Upper lobe of right lung (tissue), 1 donor: ENCODE measurements at regions not wholly inside any gene's neighbourhood (a gene's known extent, or its start where the extent isn't known, plus 50 kb on each side); places are given as distances from the start of the nearest gene placed in this dataset.

Experiments used
- ATAC-seq: fragments of 200-7000 bp; cut with Tn5 transposase; one replicate; pipeline ENCODE4 v1.9.1; 2020; ENCODE audit warnings: mild to moderate bottlenecking, moderate library complexity
- DNase-seq: peaks from one replicate; pipeline ENCODE4 v3.0.0-alpha.2; 2020
- H3K27ac ChIP-seq: fragments of 200-600 bp; one replicate; pipeline ENCODE4 v1.8.0; 2022
- H3K27me3 ChIP-seq: fragments of 200-600 bp; one replicate; pipeline ENCODE4 v1.8.0; 2022; ENCODE audit warnings: mild to moderate bottlenecking
- H3K36me3 ChIP-seq: fragments of 200-600 bp; one replicate; pipeline ENCODE4 v1.8.0; 2022
- H3K4me1 ChIP-seq: fragments of 200-600 bp; one replicate; pipeline ENCODE4 v1.8.0; 2022
- H3K4me3 ChIP-seq: fragments of 200-600 bp; one replicate; pipeline ENCODE4 v1.8.0; 2022; ENCODE audit warnings: mild to moderate bottlenecking
- H3K9me3 ChIP-seq: fragments of 200-600 bp; one replicate; pipeline ENCODE4 v1.8.0; 2022
- CTCF ChIP-seq: fragments of 200-600 bp; IDR thresholded peaks from one replicate; pipeline ENCODE4 v1.8.0; 2022; ENCODE audit warnings: antibody characterized with exemption
- intact Hi-C: fragments of 100-400 bp; cut with DNase I; formaldehyde crosslinking; loops from one replicate; pipeline ENCODE4 v1.11.0; 2022
- donor health status: DM: no; HTN: yes; CAD: no; lungs with severe emphysema.

DNA sequence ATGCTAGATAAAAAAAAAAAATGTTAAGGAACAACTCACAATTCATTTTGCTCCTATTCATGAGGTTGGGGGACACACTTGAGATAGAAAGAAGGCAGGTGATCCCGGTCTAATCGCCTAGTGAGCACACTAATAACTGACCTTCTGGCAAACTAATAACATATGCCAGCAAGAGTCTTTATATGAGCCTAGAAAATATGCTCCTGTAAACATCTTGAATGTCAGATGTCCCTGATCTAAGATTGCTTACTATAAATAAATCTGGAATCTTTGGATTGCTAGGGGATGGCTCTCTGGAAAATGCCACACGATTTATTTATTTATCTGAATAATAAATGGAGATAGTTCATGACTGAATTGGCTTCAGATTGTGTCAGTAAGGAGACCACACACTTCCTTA lies 821.9 kb downstream of the GRIK2 start:
- TF ChIP-seq CTCF = no peak
- Histone ChIP-seq H3K9me3 (no peaks in the 10 kb centered on the region), H3K36me3 (no peaks in the 10 kb centered on the region), H3K4me1 (no peaks in the 10 kb centered on the region), H3K4me3 (no peak overlapping the region), H3K27me3 (no peaks in the 10 kb centered on the region), H3K27ac (no peak overlapping the region)
- intact Hi-C loops = no loop called here
- DNase-seq (no peak), ATAC-seq (no peak)

DNA sequence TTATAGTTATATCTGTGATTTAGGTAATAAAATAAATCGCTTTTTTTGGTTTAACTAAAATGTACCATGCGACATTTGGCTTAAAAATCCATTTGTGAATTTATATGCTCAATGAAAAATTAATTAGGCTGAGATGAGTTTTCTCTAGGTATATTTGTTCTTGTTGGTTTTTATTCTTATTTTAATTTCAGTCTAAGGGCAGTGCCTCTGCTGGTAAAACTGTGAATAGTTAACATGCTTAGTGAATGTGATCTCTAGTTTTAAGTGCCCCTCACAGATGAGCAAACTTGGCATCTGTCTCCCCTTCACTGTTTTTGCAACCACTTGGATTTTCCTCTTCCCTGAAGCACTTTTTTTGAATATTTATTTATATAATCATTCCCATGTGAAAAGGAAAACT lies 822.7 kb downstream of the GRIK2 start:
- no peaks in the 10 kb centered on the region for H3K4me1 ChIP-seq
- H3K27ac ChIP-seq = no peak overlapping the region
- H3K27me3 ChIP-seq = no peaks in the 10 kb centered on the region
- DNase-seq (no peak), ATAC-seq (no peak)
- no peak for TF ChIP-seq CTCF
- H3K9me3 ChIP-seq = no peaks in the 10 kb centered on the region
- no peak overlapping the region for H3K4me3 ChIP-seq
- H3K36me3 ChIP-seq = no peaks in the 10 kb centered on the region
- intact Hi-C loops = no loop called here

DNA sequence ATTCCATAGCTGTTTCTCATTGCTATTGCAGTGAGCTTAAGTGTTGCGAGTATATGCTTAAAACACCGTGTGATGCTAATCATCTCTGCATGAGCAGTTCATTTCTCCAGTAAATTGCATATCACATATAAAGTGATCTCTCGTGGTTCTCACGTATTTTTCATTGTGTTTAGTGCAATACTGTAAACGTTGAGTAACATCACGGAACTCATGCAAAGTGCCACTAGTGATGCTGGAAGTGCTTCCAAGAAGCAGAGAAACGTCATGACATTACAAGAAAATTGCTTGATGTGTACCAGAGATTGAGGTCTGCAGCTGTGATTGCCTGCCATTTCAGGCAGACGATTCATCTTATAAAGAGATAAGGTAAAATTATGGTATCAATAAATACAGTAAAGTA lies 830.4 kb downstream of the GRIK2 start:
- TF ChIP-seq CTCF = no peak
- Histone ChIP-seq H3K36me3 (no peaks in the 10 kb centered on the region), H3K27ac (no peak overlapping the region), H3K27me3 (no peaks in the 10 kb centered on the region), H3K4me3 (no peak overlapping the region), H3K9me3 (no peaks in the 10 kb centered on the region), H3K4me1 (no peaks in the 10 kb centered on the region)
- DNase-seq = no peak
- ATAC-seq = no peak
- intact Hi-C loops = no loop called here

- H3K36me3 ChIP-seq = no peaks in the 10 kb centered on the region
- H3K4me1 ChIP-seq = no peaks in the 10 kb centered on the region
- no peak overlapping the region for H3K4me3 ChIP-seq
- no peak for TF ChIP-seq CTCF
- no peak for DNase-seq
- H3K27me3 ChIP-seq = no peaks in the 10 kb centered on the region
- intact Hi-C loops = no loop called here
- H3K27ac ChIP-seq = no peak overlapping the region
- H3K9me3 ChIP-seq = no peaks in the 10 kb centered on the region
- ATAC-seq = no peak
These were observed 835.8 kb downstream of the GRIK2 start for GRCh38 chr6:102229271-102229670.
